ENCODE measurements at regions not wholly inside any gene's neighbourhood (a gene's known extent, or its start where the extent isn't known, plus 50 kb on each side); places are given as distances from the start of the nearest gene placed in this dataset.

GRCh38 chr18:41197967-41198366 is 757.1 kb upstream of the PIK3C3 start:
- CTCF ChIA-PET, result no interaction called here
- no peak overlapping the region for H3K27ac ChIP-seq (ENCODE audit: low read length)
- no peak overlapping the region for H3K9ac ChIP-seq (ENCODE audit: low read length)
- DNase-seq (no peak), ATAC-seq (no peak)
- no peaks in the 10 kb centered on the region for H3F3A ChIP-seq (ENCODE audit: low read length, unreplicated experiment)
- BruUV-seq (replicated peaks), result no TSS peak
- no peak for TF ChIP-seq EZH2phosphoT487 (IDR thresholded peaks at IDR 0.05; ENCODE audit: borderline replicate concordance, low read length)
- no peak for TF ChIP-seq CTCF (conservative IDR thresholded peaks at IDR 0.05; ENCODE audit: low read depth, low read length)
- no peak for TF ChIP-seq EZH2 (IDR thresholded peaks at IDR 0.05; ENCODE audit: low read length, unreplicated experiment)
- H3K9me2 ChIP-seq (replicated peaks; ENCODE audit: low read length), result no peaks in the 10 kb centered on the region
- H3K36me3 ChIP-seq (ENCODE audit: low read depth, low read length), result no peaks in the 10 kb centered on the region
- POLR2A ChIA-PET (ENCODE audit: unreplicated experiment), result no interaction called here
- H3K9me3 ChIP-seq (ENCODE audit: low read length), result no peaks in the 10 kb centered on the region
- H3K79me2 ChIP-seq (ENCODE audit: low read length), result no peaks in the 10 kb centered on the region
- H4K20me1 ChIP-seq (ENCODE audit: low read length), result no peaks in the 10 kb centered on the region
- intact Hi-C loops (cut with micrococcal nuclease), result no loop called here
- H2AFZ ChIP-seq (ENCODE audit: low read length), result no peak overlapping the region
- H3K4me3 ChIP-seq (ENCODE audit: low read length), result no peak overlapping the region
- H3K4me2 ChIP-seq (ENCODE audit: low read length), result no peak overlapping the region
- H3K27me3 ChIP-seq (ENCODE audit: low read length), result no peaks in the 10 kb centered on the region
- no peaks in the 10 kb centered on the region for H3K4me1 ChIP-seq (ENCODE audit: insufficient read depth, low read length)

GRCh38 chr18:41170346-41170745 is 784.7 kb upstream of the PIK3C3 start:
- H3K4me3 ChIP-seq (ENCODE audit: low read length), result no peak overlapping the region
- no peaks in the 10 kb centered on the region for H3K36me3 ChIP-seq (ENCODE audit: low read depth, low read length)
- POLR2A ChIA-PET (ENCODE audit: unreplicated experiment), result no interaction called here
- H4K20me1 ChIP-seq (ENCODE audit: low read length), result no peaks in the 10 kb centered on the region
- H2AFZ ChIP-seq (ENCODE audit: low read length), result no peak overlapping the region
- H3K9me2 ChIP-seq (replicated peaks; ENCODE audit: low read length), result no peaks in the 10 kb centered on the region
- intact Hi-C loops (cut with micrococcal nuclease), result loop anchor here (5.0 kb wide), 1 partner anchor 82 kb away; no protein-coding TSS in a partner anchor
- no peaks in the 10 kb centered on the region for H3K9me3 ChIP-seq (ENCODE audit: low read length)
- H3F3A ChIP-seq (ENCODE audit: low read length, unreplicated experiment), result no peaks in the 10 kb centered on the region
- DNase-seq (peak; percentile 43), ATAC-seq (peak; percentile 89)
- H3K27ac ChIP-seq (ENCODE audit: low read length), result no peak overlapping the region
- H3K9ac ChIP-seq (ENCODE audit: low read length), result no peak overlapping the region
- no peak overlapping the region for H3K4me2 ChIP-seq (ENCODE audit: low read length)
- H3K4me1 ChIP-seq (ENCODE audit: insufficient read depth, low read length), result peaks cover 3% of the 10 kb centered on the region; the same call in 1 of the 2 replicates
- no peaks in the 10 kb centered on the region for H3K27me3 ChIP-seq (ENCODE audit: low read length)
- CTCF ChIA-PET, result no interaction called here
- no peaks in the 10 kb centered on the region for H3K79me2 ChIP-seq (ENCODE audit: low read length)
- TF ChIP-seq EZH2phosphoT487 (IDR thresholded peaks at IDR 0.05; ENCODE audit: borderline replicate concordance, low read length), result no peak
- no TSS peak for BruUV-seq (replicated peaks)

- no peaks in the 10 kb centered on the region for H3K9me2 ChIP-seq (replicated peaks; ENCODE audit: low read length)
- ChIA-PET CTCF (no interaction called here), POLR2A (ENCODE audit: unreplicated experiment) (no interaction called here)
- H3K9ac ChIP-seq (ENCODE audit: low read length), result no peak overlapping the region
- no peaks in the 10 kb centered on the region for H3K27me3 ChIP-seq (ENCODE audit: low read length)
- no peaks in the 10 kb centered on the region for H3K9me3 ChIP-seq (ENCODE audit: low read length)
- H2AFZ ChIP-seq (ENCODE audit: low read length), result no peak overlapping the region
- no peak overlapping the region for H3K4me2 ChIP-seq (ENCODE audit: low read length)
- H3K36me3 ChIP-seq (ENCODE audit: low read depth, low read length), result no peaks in the 10 kb centered on the region
- no peak overlapping the region for H3K4me3 ChIP-seq (ENCODE audit: low read length)
- no TSS peak for BruUV-seq (replicated peaks)
- H3K4me1 ChIP-seq (ENCODE audit: insufficient read depth, low read length), result peaks cover 3% of the 10 kb centered on the region; the same call in 1 of the 2 replicates
- no peaks in the 10 kb centered on the region for H3K79me2 ChIP-seq (ENCODE audit: low read length)
- H3F3A ChIP-seq (ENCODE audit: low read length, unreplicated experiment), result no peaks in the 10 kb centered on the region
- intact Hi-C loops (cut with micrococcal nuclease), result no loop called here
- no peaks in the 10 kb centered on the region for H4K20me1 ChIP-seq (ENCODE audit: low read length)
- no peak overlapping the region for H3K27ac ChIP-seq (ENCODE audit: low read length)
- TF ChIP-seq EZH2 (IDR thresholded peaks at IDR 0.05; ENCODE audit: low read length, unreplicated experiment) (no peak), CTCF (conservative IDR thresholded peaks at IDR 0.05; ENCODE audit: low read depth, low read length) (no peak), EZH2phosphoT487 (IDR thresholded peaks at IDR 0.05; ENCODE audit: borderline replicate concordance, low read length) (no peak)
- no peak for DNase-seq
- ATAC-seq, result no peak
These were observed 789.4 kb upstream of the PIK3C3 start for GRCh38 chr18:41165625-41166024.
